ENCODE measurements at regions not wholly inside any gene's neighbourhood (a gene's known extent, or its start where the extent isn't known, plus 50 kb on each side); places are given as distances from the start of the nearest gene placed in this dataset.

DNA sequence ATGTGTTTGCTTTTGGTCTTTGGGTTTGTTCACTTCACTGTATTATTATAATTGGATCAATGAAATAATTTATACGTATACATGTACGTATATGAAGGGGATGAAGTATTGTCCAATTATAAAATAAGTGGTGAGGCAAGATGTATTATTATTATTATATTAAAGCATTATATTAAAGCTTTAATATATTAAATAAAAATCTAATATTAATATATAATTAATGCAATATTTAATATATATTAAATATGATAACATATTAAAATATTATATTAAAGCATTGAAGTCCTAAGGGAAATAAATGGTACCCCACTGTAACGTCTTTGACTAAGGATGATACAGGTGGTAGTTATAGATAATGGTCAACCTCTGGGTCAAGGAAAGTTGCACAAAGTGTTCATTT is 63.7 kb upstream of the RTL1 start:
- TF ChIP-seq, protein P1, sequence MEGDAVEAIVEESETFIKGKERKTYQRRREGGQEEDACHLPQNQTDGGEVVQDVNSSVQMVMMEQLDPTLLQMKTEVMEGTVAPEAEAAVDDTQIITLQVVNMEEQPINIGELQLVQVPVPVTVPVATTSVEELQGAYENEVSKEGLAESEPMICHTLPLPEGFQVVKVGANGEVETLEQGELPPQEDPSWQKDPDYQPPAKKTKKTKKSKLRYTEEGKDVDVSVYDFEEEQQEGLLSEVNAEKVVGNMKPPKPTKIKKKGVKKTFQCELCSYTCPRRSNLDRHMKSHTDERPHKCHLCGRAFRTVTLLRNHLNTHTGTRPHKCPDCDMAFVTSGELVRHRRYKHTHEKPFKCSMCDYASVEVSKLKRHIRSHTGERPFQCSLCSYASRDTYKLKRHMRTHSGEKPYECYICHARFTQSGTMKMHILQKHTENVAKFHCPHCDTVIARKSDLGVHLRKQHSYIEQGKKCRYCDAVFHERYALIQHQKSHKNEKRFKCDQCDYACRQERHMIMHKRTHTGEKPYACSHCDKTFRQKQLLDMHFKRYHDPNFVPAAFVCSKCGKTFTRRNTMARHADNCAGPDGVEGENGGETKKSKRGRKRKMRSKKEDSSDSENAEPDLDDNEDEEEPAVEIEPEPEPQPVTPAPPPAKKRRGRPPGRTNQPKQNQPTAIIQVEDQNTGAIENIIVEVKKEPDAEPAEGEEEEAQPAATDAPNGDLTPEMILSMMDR (IDR thresholded peaks at IDR 0.05): no peak
- TF ChIP-seq EP300 (IDR thresholded peaks at IDR 0.05) (no peak), POLR2AphosphoS5 (IDR thresholded peaks at IDR 0.05) (no peak), POLR2A (IDR thresholded peaks at IDR 0.05) (no peak)
